Fibroblast of lung (primary cell): ENCODE measurements at regions not wholly inside any gene's neighbourhood (a gene's known extent, or its start where the extent isn't known, plus 50 kb on each side); places are given as distances from the start of the nearest gene placed in this dataset.

Experiments
- CTCF ChIP-seq, 2 donors: IDR thresholded peaks in 1 of 2; conservative IDR thresholded peaks in 1 of 2; 1 replicate in 1 of 2; 2 replicates in 1 of 2; pipeline ENCODE4 v1.5.1; 2011 to 2012; ENCODE audit warnings: low read length in 2 of 2, control low read depth in 1 of 2, inconsistent platforms in 1 of 2, low read depth in 1 of 2, mild to moderate bottlenecking in 1 of 2
- EZH2 ChIP-seq: IDR thresholded peaks from 2 replicates; pipeline ENCODE4 v1.5.1; 2012; ENCODE audit warnings: low read length, control low read depth, mild to moderate bottlenecking; ENCODE audit errors: missing control alignments

DNA sequence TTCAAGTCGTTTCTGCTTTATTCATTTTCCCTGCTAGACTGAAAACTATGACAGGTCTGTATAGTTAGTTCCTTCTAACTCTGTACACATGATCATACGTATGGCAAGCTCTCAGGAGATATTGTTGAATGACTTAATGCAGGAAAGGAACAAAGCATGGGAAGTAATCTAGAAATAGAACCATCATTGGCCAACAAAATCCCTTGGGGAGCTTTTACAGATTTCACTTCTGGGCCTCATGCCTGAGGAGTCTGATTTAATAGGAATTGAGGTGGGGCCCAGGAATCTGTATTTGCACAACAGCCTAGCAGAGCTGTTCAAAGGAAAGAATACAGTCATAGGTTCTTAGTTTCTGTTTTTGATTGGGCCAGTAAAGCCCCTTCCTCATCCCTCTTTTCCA is 229.2 kb downstream of the MAP2K6 start:
- TF ChIP-seq CTCF (conservative IDR thresholded peaks at IDR 0.05 in 1 of 2, IDR thresholded peaks at IDR 0.05 in 1 of 2; ENCODE audit: low read depth in 1 of 2, low read length in 2 of 2) (no peak), EZH2 (no peak)
